Aorta (tissue), 5 donors: ENCODE measurements at regions not wholly inside any gene's neighbourhood (a gene's known extent, or its start where the extent isn't known, plus 50 kb on each side); places are given as distances from the start of the nearest gene placed in this dataset.

ENCODE experiments used
- ATAC-seq: fragments of 200-7000 bp; cut with Tn5 transposase; one replicate; pipeline ENCODE4 v1.9.1; 2022; ENCODE audit warnings: moderate library complexity; ENCODE audit not compliant: low FRiP score
- DNase-seq, 2 donors: peaks; one replicate each; pipeline ENCODE4 v3.0.0-alpha.2; 2020
- H3K27ac ChIP-seq, 2 donors: one replicate each; pipeline ENCODE4 v1.5.1; 2013; ENCODE audit warnings: low read length in 2 of 2, mild to moderate bottlenecking in 2 of 2, moderate library complexity in 2 of 2, control low read depth in 1 of 2, inconsistent platforms in 1 of 2, low read depth in 1 of 2
- H3K27me3 ChIP-seq, 2 donors: one replicate each; pipeline ENCODE4 v1.6.1; 2013; ENCODE audit warnings: control low read depth in 1 of 2, low read length in 1 of 2, mild to moderate bottlenecking in 1 of 2, moderate library complexity in 1 of 2; ENCODE audit not compliant: insufficient read depth in 2 of 2, control insufficient read depth in 1 of 2
- H3K36me3 ChIP-seq, 2 donors: one replicate each; pipeline ENCODE4 v1.6.1; 2013; ENCODE audit warnings: control low read depth in 1 of 2, low read length in 1 of 2, mild to moderate bottlenecking in 1 of 2; ENCODE audit not compliant: insufficient read depth in 2 of 2, control insufficient read depth in 1 of 2
- H3K4me1 ChIP-seq, 2 donors: one replicate each; pipeline ENCODE4 v1.6.1; 2013; ENCODE audit warnings: low read length in 2 of 2, control low read depth in 1 of 2, mild to moderate bottlenecking in 1 of 2, moderate library complexity in 1 of 2; ENCODE audit not compliant: insufficient read depth in 2 of 2, control insufficient read depth in 1 of 2
- H3K4me3 ChIP-seq, 2 donors: one replicate each; pipeline ENCODE4 v1.5.1; 2013; ENCODE audit warnings: low read length in 2 of 2, control low read depth in 1 of 2, mild to moderate bottlenecking in 1 of 2
- H3K9me3 ChIP-seq: one replicate; pipeline ENCODE4 v1.6.1; 2013; ENCODE audit warnings: mild to moderate bottlenecking, low read length; ENCODE audit not compliant: control insufficient read depth
- WGBS, 2 donors: extraction: QIAGEN DNeasy Blood & Tissue Kit; methylation state at CpG; one replicate each; pipeline ENCODE4 v1.1.7; 2013; 5-methylcytosine and 5-hydroxymethylcytosine counted together
- intact Hi-C, 2 donors: fragments of 100-400 bp; cut with DNase I; formaldehyde crosslinking; loops; one replicate each; pipeline versions ENCODE4 v1.14.2 to v1.15.0; 2022
- donor health status: healthy with polysubstance abuse.
- donor health status: Bipolar disorder and iron deficiency.
- donor health status: DM: no; HTN: no; CAD: no.
- donor health status: DM: no; HTN: no; CAD: no.
- donor health status: DM: yes; HTN: yes; CAD: no.

DNA sequence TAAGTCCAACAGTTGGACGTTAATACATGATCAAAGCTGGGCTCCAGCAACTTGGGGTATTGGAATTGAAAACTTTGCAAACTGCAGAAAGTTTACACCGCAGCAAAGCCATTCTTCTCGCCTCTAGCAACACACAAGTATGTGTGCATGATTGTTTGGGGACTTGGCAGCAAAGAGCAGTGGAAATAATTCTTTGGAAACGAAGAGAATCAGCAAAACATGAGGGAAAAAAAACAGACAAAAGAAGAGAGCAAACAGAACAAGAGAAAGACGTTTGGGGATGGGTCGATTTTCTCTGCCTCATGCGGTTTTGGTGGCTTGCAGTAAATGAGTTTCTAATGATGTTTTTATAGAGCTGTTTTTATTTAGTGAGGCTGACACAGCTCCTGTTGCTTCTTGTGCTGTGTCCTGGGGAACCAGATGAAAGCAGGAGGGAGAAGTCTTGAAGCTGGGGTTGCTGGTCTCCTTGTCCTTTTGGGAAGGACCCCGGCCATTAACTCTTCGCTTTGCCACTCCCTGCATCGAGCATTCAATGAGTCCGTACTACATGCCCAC is 502.9 kb downstream of the GRIN2A start:
- H3K4me3 ChIP-seq: no peak overlapping the region
- ATAC-seq (no peak), DNase-seq (no peak)
- intact Hi-C loops: no loop called here
- H3K4me1 ChIP-seq: no peaks in the 10 kb centered on the region
- no peaks in the 10 kb centered on the region for H3K27me3 ChIP-seq
- H3K36me3 ChIP-seq: no peaks in the 10 kb centered on the region
- WGBS, 2 donors: 18 to 19% methylated on average over 11 of the region's 11 CpGs
- no peak overlapping the region for H3K27ac ChIP-seq
- H3K9me3 ChIP-seq: peaks cover 1% of the 10 kb centered on the region

DNA sequence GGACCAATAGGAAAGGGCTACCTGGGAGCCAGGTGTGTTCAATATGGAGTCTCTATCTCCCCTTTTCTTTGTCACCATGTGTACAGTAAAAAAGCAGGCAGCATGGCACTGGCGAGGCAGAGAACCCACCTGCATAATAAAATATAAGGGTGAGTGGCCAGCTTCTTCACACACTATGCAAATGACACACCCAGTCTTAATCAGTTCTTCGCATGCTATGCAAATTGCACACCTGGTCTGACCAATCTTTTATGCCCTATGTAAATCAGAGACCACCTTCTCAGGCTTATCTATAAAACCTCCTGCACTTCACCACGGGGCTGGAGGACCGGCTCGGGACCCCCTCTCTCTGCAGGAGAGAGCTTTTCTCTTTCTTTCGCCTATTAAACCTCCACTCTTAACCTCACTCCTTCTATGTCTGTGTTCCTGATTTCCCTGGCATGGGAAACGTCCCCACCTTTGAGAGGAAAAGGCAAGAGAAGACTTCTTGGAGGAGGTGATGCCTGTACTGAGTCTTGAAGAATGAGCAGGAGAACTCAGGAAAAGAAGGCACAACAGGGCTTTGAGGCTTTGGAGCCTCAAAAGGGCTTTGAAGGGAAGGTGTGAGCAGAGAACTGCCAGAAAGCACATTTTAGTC is 502.1 kb downstream of the GRIN2A start:
- H3K4me1 ChIP-seq: no peaks in the 10 kb centered on the region
- intact Hi-C loops: no loop called here
- 55 to 59% methylated on average over 7 of the region's 7 CpGs for WGBS, 2 donors
- H3K9me3 ChIP-seq: peaks cover 1% of the 10 kb centered on the region
- ATAC-seq: no peak
- no peak overlapping the region for H3K4me3 ChIP-seq
- no peaks in the 10 kb centered on the region for H3K27me3 ChIP-seq
- no peak overlapping the region for H3K27ac ChIP-seq
- no peak for DNase-seq
- no peaks in the 10 kb centered on the region for H3K36me3 ChIP-seq

DNA sequence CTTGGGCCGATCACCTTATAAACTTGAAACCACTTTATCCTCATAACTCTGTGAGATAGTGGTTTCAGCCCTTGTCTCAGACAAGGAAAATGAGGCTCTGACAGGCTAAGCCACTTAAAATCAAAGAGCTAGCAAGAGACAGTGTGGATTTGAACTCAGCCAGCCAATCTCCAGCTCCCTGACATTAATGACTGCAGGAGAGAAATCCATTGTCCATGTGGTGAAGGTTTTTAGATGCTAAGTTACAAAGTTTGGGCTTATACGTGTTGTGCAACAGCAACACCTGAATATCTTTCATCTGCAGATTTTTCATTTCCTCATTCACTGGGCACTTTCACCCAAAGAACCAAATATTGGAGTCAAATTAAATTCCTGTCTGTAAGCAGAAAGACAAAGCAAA is 501.3 kb downstream of the GRIN2A start:
- Histone ChIP-seq H3K27ac (no peak overlapping the region), H3K9me3 (peaks cover 1% of the 10 kb centered on the region), H3K4me1 (no peaks in the 10 kb centered on the region), H3K36me3 (no peaks in the 10 kb centered on the region), H3K4me3 (no peak overlapping the region), H3K27me3 (no peaks in the 10 kb centered on the region)
- ATAC-seq (no peak), DNase-seq (no peak)
- intact Hi-C loops: no loop called here
- WGBS, 2 donors: 82 to 85% methylated on average over 2 of the region's 2 CpGs

DNA sequence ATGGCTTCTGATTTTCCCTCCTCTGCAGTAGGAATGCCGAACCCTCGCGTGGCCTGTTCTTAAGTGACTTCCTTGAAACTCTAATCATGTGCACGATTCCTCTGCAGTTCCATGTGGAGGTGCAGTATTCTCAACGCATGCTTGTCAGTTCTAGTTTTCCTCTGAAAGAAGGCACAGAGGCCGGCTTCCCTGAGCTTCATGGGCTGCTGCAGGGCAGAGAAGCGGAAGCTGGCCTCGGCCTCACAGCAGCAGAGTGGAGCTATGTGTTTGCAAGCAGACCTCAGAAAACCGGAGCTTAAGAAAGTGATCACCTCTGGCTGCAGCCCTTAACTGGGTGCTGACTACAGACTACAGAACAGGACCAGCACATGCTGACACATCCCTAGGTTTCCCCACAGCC is 500.7 kb downstream of the GRIN2A start:
- ATAC-seq: no peak
- Histone ChIP-seq H3K4me1 (no peaks in the 10 kb centered on the region), H3K27me3 (no peaks in the 10 kb centered on the region), H3K4me3 (no peak overlapping the region), H3K36me3 (no peaks in the 10 kb centered on the region), H3K9me3 (peaks cover 1% of the 10 kb centered on the region), H3K27ac (no peak overlapping the region)
- DNase-seq: no peak
- WGBS, 2 donors: 57 to 66% methylated on average over 9 of the region's 9 CpGs
- intact Hi-C loops: no loop called here

DNA sequence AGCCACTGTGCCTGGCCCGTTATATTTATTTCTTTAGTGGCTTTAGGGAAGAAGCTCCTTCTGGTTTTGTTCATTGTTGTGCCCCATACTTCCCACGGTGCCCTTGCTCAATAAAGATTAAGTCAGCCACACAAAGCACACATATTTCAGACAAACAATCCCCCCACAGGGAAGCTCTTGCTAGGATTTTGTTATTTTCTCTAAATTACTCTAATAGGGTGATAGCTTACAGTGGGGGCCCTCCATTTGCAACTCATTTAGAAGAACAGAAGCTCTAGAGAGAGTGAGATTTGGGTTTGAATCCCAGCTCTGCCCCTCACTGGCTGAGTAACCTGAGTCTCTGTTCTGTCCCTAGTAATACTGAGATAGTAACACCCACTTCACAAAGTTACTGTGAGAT is 499.9 kb downstream of the GRIN2A start:
- Histone ChIP-seq H3K4me3 (no peak overlapping the region), H3K9me3 (peaks cover 1% of the 10 kb centered on the region), H3K27me3 (no peaks in the 10 kb centered on the region), H3K27ac (no peak overlapping the region), H3K4me1 (no peaks in the 10 kb centered on the region), H3K36me3 (no peaks in the 10 kb centered on the region)
- DNase-seq (no peak), ATAC-seq (no peak)
- intact Hi-C loops: no loop called here
- WGBS, 2 donors: 68 to 69% methylated on average over 2 of the region's 2 CpGs

DNA sequence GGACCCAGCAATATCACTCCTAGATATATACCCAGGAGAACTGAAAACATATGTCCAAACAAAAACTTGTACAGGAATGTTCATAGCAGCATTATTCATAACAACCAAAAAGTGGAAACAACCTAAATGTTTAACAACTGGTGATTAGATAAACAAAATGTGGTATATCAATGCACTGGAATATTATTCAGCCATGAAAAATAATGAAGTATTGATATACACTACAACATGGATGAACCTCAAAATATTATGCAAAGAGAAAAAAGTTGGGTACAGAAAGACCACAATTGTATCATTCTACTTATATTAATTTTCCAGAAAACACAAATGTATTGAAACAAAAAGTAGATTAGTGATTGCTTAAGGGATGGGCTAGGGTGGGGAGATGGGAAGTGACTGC is 498.6 kb downstream of the GRIN2A start:
- ATAC-seq (no peak), DNase-seq (no peak)
- no peaks in the 10 kb centered on the region for H3K36me3 ChIP-seq
- H3K4me3 ChIP-seq: no peak overlapping the region
- no peaks in the 10 kb centered on the region for H3K4me1 ChIP-seq
- no peak overlapping the region for H3K27ac ChIP-seq
- no peaks in the 10 kb centered on the region for H3K27me3 ChIP-seq
- intact Hi-C loops: no loop called here
- H3K9me3 ChIP-seq: peaks cover 1% of the 10 kb centered on the region

DNA sequence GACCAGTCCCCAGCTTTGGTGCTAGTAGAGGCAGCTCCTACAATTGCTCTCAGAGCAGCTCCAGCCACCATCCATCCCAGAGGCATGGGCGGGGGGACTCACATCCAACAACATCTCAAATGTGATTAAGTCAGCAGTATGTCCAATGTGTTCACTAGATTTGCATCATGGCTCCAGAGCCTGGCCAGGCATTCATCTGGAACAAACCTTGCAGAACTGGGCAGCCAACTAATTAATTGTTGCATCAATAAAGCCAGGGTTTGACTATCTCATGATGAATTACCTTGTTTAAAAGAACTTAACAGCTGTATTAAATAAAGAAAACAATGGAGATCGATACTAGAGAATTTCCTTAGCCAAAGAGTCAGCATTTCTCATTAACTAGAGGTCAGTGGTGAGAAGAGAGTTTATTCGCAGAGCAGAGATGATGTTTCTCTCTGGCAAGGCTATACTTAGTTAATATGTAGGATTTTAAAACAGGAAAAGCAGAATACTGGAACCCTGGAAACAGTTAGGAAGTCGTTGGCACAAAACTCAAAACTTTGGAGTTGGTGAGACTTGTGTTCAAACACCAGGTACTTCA is 494.4 kb downstream of the GRIN2A start:
- Histone ChIP-seq H3K36me3 (no peaks in the 10 kb centered on the region), H3K4me1 (no peaks in the 10 kb centered on the region), H3K4me3 (no peak overlapping the region), H3K9me3 (no peaks in the 10 kb centered on the region), H3K27me3 (no peaks in the 10 kb centered on the region), H3K27ac (no peak overlapping the region)
- no peak for DNase-seq
- no peak for ATAC-seq
- 77 to 78% methylated on average over 4 of the region's 4 CpGs for WGBS, 2 donors
- intact Hi-C loops: no loop called here

DNA sequence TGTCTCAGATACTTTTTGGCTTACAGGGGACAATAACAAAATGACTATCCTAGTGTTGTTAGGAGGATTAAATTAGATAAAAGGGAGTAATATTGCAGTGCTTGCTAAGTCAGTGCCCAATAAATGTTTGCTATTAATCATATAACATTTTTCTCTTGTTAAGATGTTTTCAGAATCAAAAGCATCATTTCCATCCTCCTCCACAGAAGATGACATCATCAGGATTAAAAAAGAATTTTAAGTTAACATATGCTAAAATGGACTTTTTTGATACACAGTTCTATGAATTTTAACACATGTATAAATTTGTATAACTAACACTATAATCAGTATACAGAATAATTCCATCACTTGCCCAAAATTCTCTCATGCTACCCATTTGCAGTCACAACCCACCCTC is 492.6 kb downstream of the GRIN2A start:
- no peak for ATAC-seq
- Histone ChIP-seq H3K4me3 (no peak overlapping the region), H3K27me3 (no peaks in the 10 kb centered on the region), H3K4me1 (peaks cover 0 to 1% of the 10 kb centered on the region in 2 donors), H3K27ac (no peak overlapping the region), H3K36me3 (no peaks in the 10 kb centered on the region), H3K9me3 (no peaks in the 10 kb centered on the region)
- DNase-seq: no peak
- intact Hi-C loops: no loop called here

DNA sequence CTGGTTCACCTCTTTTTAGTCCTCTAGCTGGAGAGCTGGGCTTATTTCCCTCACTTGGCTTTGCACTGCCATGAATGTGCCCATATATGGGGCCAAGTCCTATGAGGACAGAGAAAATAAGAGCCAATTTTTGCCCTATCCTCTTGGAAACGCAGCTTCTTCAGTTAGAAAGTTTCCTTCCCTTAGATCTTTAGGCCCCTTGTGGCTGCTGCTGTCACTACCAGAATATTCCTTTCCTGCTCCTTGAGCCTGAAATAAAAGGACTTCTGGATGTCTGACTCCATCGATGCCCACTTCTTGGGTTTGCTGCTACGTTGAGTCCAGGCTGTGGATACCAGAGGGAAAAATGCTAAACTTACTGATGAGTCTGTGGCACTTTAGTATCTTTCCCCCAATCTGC is 487.1 kb downstream of the GRIN2A start:
- Histone ChIP-seq H3K27me3 (peaks cover 0 to 3% of the 10 kb centered on the region in 2 donors), H3K27ac (no peak overlapping the region), H3K4me3 (no peak overlapping the region), H3K36me3 (no peaks in the 10 kb centered on the region), H3K9me3 (no peaks in the 10 kb centered on the region), H3K4me1 (peaks cover 0 to 2% of the 10 kb centered on the region in 2 donors)
- DNase-seq (no peak), ATAC-seq (no peak)
- intact Hi-C loops: no loop called here
- WGBS, 2 donors: 74 to 76% methylated on average over 3 of the region's 3 CpGs
